Epithelial cell of proximal tubule (primary cell): ENCODE measurements at regions not wholly inside any gene's neighbourhood (a gene's known extent, or its start where the extent isn't known, plus 50 kb on each side); places are given as distances from the start of the nearest gene placed in this dataset.

Experiments
- DNase-seq: peaks from one replicate; pipeline ENCODE4 v3.0.0-alpha.2; 2011; ENCODE audit warnings: low read depth
- H3K4me3 ChIP-seq: 2 replicates; pipeline ENCODE4 v1.5.1; 2011; ENCODE audit warnings: low read depth, mild to moderate bottlenecking, low read length
- CTCF ChIP-seq: conservative IDR thresholded peaks from 2 replicates; pipeline ENCODE4 v1.5.1; 2012; ENCODE audit warnings: low read depth, mild to moderate bottlenecking, low read length

GRCh38 chr15:20353966-20354883 lies 187.4 kb downstream of the GOLGA6L6 start:
- H3K4me3 ChIP-seq, result no peak overlapping the region
- TF ChIP-seq CTCF, result no peak
- DNase-seq, result no peak

- no peak overlapping the region for H3K4me3 ChIP-seq
- no peak for DNase-seq
- TF ChIP-seq CTCF, result no peak
These were observed 189.1 kb downstream of the GOLGA6L6 start for GRCh38 chr15:20352241-20353200.

GRCh38 chr15:20351448-20351971 lies 190.1 kb downstream of the GOLGA6L6 start:
- no peak overlapping the region for H3K4me3 ChIP-seq

GRCh38 chr15:20349774-20350498 lies 191.7 kb downstream of the GOLGA6L6 start:
- no peak for DNase-seq
- no peak for TF ChIP-seq CTCF
- H3K4me3 ChIP-seq, result no peak overlapping the region

More at GRCh38 chr15:20351448-20351971, 190.1 kb downstream of the GOLGA6L6 start:
- TF ChIP-seq CTCF, result no peak
- DNase-seq, result no peak

- H3K4me3 ChIP-seq, result no peak overlapping the region
- no peak for DNase-seq
- TF ChIP-seq CTCF, result no peak
These were observed 192.5 kb downstream of the GOLGA6L6 start for GRCh38 chr15:20348900-20349773.
